Cardiac muscle cell (in vitro differentiated cells and primary cell): ENCODE measurements at regions not wholly inside any gene's neighbourhood (a gene's known extent, or its start where the extent isn't known, plus 50 kb on each side); places are given as distances from the start of the nearest gene placed in this dataset.

Experiments
- DNase-seq, 2 donors: peaks; one replicate each; pipeline versions ENCODE4 v3.0.0 to v3.0.0-alpha.2; 2010 to 2017; ENCODE audit warnings: low read depth in 1 of 2, low spot score in 1 of 2
- H3K27ac ChIP-seq: fragments of 200-600 bp; sonication (generic); 2 replicates; pipeline ENCODE4 v1.5.1; 2016
- H3K27me3 ChIP-seq: fragments of 200-600 bp; sonication (generic); 2 replicates; pipeline ENCODE4 v1.6.0; 2016; ENCODE audit warnings: control low read depth
- H3K36me3 ChIP-seq: fragments of 200-600 bp; sonication (generic); 2 replicates; pipeline ENCODE4 v1.5.1; 2016; ENCODE audit warnings: control low read depth
- H3K4me1 ChIP-seq: fragments of 200-600 bp; sonication (generic); 2 replicates; pipeline ENCODE4 v1.8.1; 2017; ENCODE audit warnings: low read depth, mild to moderate bottlenecking, mixed run types
- H3K4me3 ChIP-seq: fragments of 200-600 bp; sonication (generic); 2 replicates; pipeline ENCODE4 v1.5.1; 2016; ENCODE audit warnings: mild to moderate bottlenecking
- H3K9me3 ChIP-seq: fragments of 200-600 bp; sonication (generic); 2 replicates; pipeline ENCODE4 v1.5.1; 2017; ENCODE audit warnings: low read depth, mild to moderate bottlenecking, control low read depth
- TF ChIP-seq, protein P1 (sequence below): IDR thresholded peaks from 2 replicates; pipeline ENCODE4 v1.5.1; 2012; ENCODE audit warnings: low read depth, mild to moderate bottlenecking, low read length

DNA sequence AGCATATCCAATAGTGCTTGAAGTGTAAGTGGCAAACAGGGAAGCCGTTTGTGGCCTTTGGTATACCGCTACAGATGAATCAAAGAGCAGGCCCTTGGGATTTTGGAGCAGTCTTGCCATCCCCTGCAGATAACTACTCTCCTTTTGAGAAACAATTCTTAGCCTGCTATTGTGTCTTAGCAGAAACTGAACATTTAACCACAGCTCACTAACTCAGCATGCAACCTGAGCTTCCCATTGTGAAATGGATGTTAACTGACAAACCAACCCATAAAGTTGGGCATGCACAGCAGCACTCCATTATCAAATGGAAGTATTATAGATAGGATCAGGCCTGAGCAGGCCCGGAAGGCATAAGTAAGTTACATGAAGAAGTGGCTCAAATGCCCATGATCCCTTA, 315.3 kb upstream of the PTGER4 start:
- DNase-seq: no peak
- Histone ChIP-seq H3K36me3 (no peaks in the 10 kb centered on the region), H3K4me1 (no peaks in the 10 kb centered on the region), H3K27me3 (no peaks in the 10 kb centered on the region), H3K4me3 (no peak overlapping the region), H3K27ac (no peak overlapping the region), H3K9me3 (no peaks in the 10 kb centered on the region)
- TF ChIP-seq, protein P1, sequence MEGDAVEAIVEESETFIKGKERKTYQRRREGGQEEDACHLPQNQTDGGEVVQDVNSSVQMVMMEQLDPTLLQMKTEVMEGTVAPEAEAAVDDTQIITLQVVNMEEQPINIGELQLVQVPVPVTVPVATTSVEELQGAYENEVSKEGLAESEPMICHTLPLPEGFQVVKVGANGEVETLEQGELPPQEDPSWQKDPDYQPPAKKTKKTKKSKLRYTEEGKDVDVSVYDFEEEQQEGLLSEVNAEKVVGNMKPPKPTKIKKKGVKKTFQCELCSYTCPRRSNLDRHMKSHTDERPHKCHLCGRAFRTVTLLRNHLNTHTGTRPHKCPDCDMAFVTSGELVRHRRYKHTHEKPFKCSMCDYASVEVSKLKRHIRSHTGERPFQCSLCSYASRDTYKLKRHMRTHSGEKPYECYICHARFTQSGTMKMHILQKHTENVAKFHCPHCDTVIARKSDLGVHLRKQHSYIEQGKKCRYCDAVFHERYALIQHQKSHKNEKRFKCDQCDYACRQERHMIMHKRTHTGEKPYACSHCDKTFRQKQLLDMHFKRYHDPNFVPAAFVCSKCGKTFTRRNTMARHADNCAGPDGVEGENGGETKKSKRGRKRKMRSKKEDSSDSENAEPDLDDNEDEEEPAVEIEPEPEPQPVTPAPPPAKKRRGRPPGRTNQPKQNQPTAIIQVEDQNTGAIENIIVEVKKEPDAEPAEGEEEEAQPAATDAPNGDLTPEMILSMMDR: no peak

DNA sequence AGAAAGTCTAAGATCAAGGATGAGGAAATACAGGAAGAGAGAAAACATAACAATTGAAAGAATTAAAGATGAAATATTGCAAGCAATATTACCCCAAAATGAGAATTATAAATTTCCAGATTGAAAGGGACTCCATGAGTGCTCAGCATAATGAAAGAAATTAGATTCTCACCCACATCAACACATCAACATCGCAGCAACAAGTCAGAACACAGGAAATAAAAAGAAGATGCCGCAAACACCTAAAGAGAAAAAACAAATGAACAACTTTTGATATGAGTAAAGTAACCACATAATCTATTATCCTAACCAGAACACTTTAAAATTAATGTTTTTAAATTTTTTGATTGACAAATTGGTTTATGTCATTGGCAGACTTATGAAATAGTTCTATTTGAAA, 318.3 kb upstream of the PTGER4 start:
- TF ChIP-seq, protein P1: no peak
- Histone ChIP-seq H3K4me1 (no peaks in the 10 kb centered on the region), H3K27me3 (no peaks in the 10 kb centered on the region), H3K9me3 (no peaks in the 10 kb centered on the region), H3K36me3 (no peaks in the 10 kb centered on the region), H3K27ac (no peak overlapping the region), H3K4me3 (no peak overlapping the region)
- DNase-seq: no peak

GRCh38 chr5:40360685-40361084, 319.0 kb upstream of the PTGER4 start:
- H3K9me3 ChIP-seq: no peaks in the 10 kb centered on the region
- H3K4me3 ChIP-seq: no peak overlapping the region
- H3K27ac ChIP-seq: no peak overlapping the region
- no peaks in the 10 kb centered on the region for H3K36me3 ChIP-seq
- no peaks in the 10 kb centered on the region for H3K4me1 ChIP-seq
- DNase-seq: no peak
- TF ChIP-seq, protein P1: no peak
- no peaks in the 10 kb centered on the region for H3K27me3 ChIP-seq

GRCh38 chr5:40359832-40360231, 319.9 kb upstream of the PTGER4 start:
- no peaks in the 10 kb centered on the region for H3K36me3 ChIP-seq
- H3K4me3 ChIP-seq: no peak overlapping the region
- H3K4me1 ChIP-seq: no peaks in the 10 kb centered on the region

DNA sequence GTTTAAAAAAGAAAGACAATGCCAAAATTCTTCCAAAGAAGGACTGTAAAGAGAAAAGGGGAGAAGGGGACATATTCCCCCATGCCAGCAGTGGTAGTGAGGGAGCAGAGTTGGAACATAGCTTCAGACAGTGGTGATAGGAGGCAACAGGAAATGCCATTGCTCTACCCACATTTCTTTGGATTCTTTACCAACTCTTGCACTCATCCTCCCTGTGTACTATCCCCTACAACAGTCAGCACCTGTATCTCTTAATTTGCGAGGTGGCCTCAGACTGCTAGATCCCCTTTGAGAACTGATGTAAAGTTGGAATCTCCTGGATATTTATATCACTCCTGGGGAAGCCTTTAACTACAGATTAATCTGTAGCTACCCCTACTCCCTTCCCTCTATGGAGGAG, 320.6 kb upstream of the PTGER4 start:
- Histone ChIP-seq H3K9me3 (no peaks in the 10 kb centered on the region), H3K4me1 (no peaks in the 10 kb centered on the region), H3K27ac (no peak overlapping the region), H3K27me3 (no peaks in the 10 kb centered on the region), H3K36me3 (no peaks in the 10 kb centered on the region), H3K4me3 (no peak overlapping the region)
- DNase-seq: no peak
- TF ChIP-seq, protein P1: no peak

More at GRCh38 chr5:40359832-40360231, 319.9 kb upstream of the PTGER4 start:
- H3K27ac ChIP-seq: no peak overlapping the region
- TF ChIP-seq, protein P1: no peak
- DNase-seq: no peak
- H3K27me3 ChIP-seq: no peaks in the 10 kb centered on the region
- H3K9me3 ChIP-seq: no peaks in the 10 kb centered on the region

DNA sequence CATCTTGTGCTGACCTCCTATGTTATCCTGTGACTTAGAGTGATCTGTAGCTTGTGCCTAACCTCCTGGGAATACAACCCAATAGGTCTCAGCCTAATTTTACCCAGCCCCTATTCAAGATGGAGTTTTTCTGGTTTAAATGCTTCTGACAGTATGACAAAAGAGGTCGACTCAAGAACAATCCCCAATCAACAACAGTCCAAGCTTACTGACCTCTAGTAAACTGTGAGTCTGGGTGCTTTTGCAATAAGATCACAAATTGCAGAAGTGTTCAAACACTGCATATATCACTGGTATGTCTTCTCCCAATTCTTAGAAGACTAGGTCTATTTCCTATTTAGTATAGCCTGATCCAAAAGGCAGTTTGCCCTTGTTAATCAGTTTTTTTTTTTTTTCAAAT, 323.5 kb upstream of the PTGER4 start:
- no peaks in the 10 kb centered on the region for H3K4me1 ChIP-seq
- no peaks in the 10 kb centered on the region for H3K36me3 ChIP-seq
- no peaks in the 10 kb centered on the region for H3K9me3 ChIP-seq
- TF ChIP-seq, protein P1: no peak
- DNase-seq: no peak
- H3K27ac ChIP-seq: no peak overlapping the region
- no peak overlapping the region for H3K4me3 ChIP-seq
- H3K27me3 ChIP-seq: no peaks in the 10 kb centered on the region
